HCEC 1CT (cell line): ENCODE measurements at regions not wholly inside any gene's neighbourhood (a gene's known extent, or its start where the extent isn't known, plus 50 kb on each side); places are given as distances from the start of the nearest gene placed in this dataset.

ENCODE experiments used
- DNase-seq: peaks from one replicate; pipeline ENCODE4 v3.0.0-alpha.2; 2017

GRCh38 chr18:61096226-61096625 lies 237.0 kb upstream of the CDH20 start:
- DNase-seq, result no peak

GRCh38 chr18:61107113-61107512 lies 226.1 kb upstream of the CDH20 start:
- no peak for DNase-seq

- no peak for DNase-seq
These were observed 224.5 kb upstream of the CDH20 start for GRCh38 chr18:61108706-61109105.

GRCh38 chr18:61123309-61123708 lies 209.9 kb upstream of the CDH20 start:
- no peak for DNase-seq

- no peak for DNase-seq
These were observed 205.3 kb upstream of the CDH20 start for GRCh38 chr18:61127714-61128467.

- no peak for DNase-seq
These were observed 204.2 kb upstream of the CDH20 start for GRCh38 chr18:61129001-61129400.

GRCh38 chr18:61132031-61132430 lies 201.2 kb upstream of the CDH20 start:
- DNase-seq, result no peak

GRCh38 chr18:61133783-61134182 lies 199.4 kb upstream of the CDH20 start:
- no peak for DNase-seq

- DNase-seq, result no peak
These were observed 196.4 kb upstream of the CDH20 start for GRCh38 chr18:61136711-61137251.

- no peak for DNase-seq
These were observed 191.5 kb upstream of the CDH20 start for GRCh38 chr18:61141691-61142090.

- DNase-seq, result no peak
These were observed 184.9 kb upstream of the CDH20 start for GRCh38 chr18:61148322-61148721.

- no peak for DNase-seq
These were observed 183.4 kb upstream of the CDH20 start for GRCh38 chr18:61149786-61150185.

GRCh38 chr18:61153571-61153970 lies 179.7 kb upstream of the CDH20 start:
- DNase-seq, result no peak

- no peak for DNase-seq
These were observed 178.4 kb upstream of the CDH20 start for GRCh38 chr18:61154866-61155265.

- no peak for DNase-seq
These were observed 177.6 kb upstream of the CDH20 start for GRCh38 chr18:61155586-61155985.

GRCh38 chr18:61157451-61157850 lies 175.8 kb upstream of the CDH20 start:
- DNase-seq, result no peak

GRCh38 chr18:61159246-61159645 lies 174.0 kb upstream of the CDH20 start:
- no peak for DNase-seq

GRCh38 chr18:61164321-61164720 lies 168.9 kb upstream of the CDH20 start:
- no peak for DNase-seq

GRCh38 chr18:61167902-61168301 lies 165.3 kb upstream of the CDH20 start:
- DNase-seq, result no peak

- DNase-seq, result no peak
These were observed 163.8 kb upstream of the CDH20 start for GRCh38 chr18:61169386-61169785.

GRCh38 chr18:61172624-61173023 lies 160.6 kb upstream of the CDH20 start:
- no peak for DNase-seq

GRCh38 chr18:61173554-61173953 lies 159.7 kb upstream of the CDH20 start:
- DNase-seq, result no peak

- DNase-seq, result no peak
These were observed 149.4 kb upstream of the CDH20 start for GRCh38 chr18:61183798-61184197.

GRCh38 chr18:61187971-61188370 lies 145.3 kb upstream of the CDH20 start:
- DNase-seq, result no peak

GRCh38 chr18:61189376-61189775 lies 143.9 kb upstream of the CDH20 start:
- no peak for DNase-seq
